HG03565 (cell line): ENCODE measurements at regions not wholly inside any gene's neighbourhood (a gene's known extent, or its start where the extent isn't known, plus 50 kb on each side); places are given as distances from the start of the nearest gene placed in this dataset.
"Not testable (repeated sequence)": the region's sequence is repeated elsewhere in the genome, so short reads cannot be mapped to it uniquely, and the experiment has no call there.

Experiments
- ATAC-seq: cut with Tn5 transposase; IDR thresholded peaks from one replicate; pipeline ENCODE4 v1.9.1; 2021; ENCODE audit warnings: mild to moderate bottlenecking, moderate library complexity; ENCODE audit not compliant: unreplicated experiment

GRCh38 chr13:94906605-94907004 is 194.3 kb upstream of the SOX21 start:
- ATAC-seq = no peak

DNA sequence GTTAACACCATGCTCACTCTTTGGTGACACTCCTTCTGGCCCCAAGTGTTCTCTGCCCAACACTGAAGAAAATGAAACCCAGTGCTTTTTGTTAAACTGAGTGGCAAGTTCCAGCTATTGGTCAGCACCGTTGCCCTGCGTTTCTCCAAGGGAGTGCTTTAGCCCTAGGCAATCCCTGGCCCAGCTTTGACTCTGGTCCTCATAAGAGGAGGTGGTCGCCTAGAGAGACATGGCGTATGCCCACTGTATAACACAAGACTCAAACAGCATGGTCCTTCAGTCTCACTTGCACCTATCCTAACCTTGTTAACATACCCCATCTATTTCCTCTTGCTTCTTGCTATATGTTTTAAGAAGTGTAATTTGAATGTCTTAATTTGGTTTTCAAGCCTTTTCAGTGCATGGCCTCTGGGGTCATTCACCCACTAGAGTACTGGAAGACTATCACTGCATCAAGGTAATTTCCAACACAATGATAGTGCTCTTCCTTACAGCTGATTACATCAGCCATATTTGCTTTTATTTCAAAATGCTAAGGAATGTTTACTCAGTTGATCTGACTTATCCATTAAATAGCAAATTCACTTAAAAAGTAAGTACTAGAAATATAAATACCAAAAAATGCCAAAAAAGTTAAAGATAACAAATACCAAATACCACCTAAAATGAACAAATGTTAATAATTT is 190.5 kb upstream of the SOX21 start:
- ATAC-seq = no peak

DNA sequence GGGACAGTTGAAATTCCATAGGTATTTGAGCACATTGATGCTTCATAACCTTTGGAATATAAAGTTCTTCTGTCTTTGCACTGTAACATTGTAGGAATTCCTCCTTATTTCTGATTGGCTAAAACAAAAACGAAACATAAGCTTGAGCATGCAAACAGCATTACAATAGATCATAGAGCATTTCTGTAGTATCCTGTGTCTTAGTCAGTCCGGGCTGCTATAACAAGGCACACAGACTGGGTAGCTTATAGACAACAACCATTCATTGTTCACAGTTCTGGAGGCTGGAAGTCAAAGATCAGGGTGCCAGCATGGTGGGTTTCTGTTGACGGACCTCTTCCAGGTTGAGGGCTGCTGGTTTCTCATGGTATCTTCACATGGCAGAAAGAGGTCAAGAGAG is 188.7 kb upstream of the SOX21 start:
- ATAC-seq = no peak

DNA sequence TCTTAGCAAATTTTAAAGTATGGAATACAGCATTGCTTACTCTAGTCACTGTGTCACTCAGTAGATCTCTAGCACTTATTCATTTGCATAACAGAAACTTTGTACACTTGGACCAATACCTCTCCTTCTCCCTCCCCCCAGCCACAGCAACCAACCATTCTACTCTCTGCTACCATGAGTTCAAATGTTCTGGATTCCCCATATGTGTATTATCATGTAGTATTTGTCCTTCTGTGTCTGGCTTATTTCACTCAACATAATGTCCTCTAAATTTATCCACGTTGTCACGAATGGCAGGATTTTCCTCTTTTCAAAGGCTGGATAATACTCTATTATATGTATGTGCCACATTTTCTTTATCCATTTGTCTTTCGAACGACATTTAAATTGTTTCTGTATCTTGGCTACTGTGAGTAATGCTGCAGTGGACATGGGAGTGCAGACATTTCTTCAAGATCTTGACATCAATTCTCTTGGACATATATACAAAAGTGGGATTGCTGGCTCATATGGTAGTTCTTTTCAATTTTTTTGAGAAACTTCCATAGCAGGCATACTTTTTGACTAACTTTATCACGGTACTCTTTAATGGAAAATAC is 184.5 kb upstream of the SOX21 start:
- no peak for ATAC-seq

GRCh38 chr13:94896238-94896637 is 183.9 kb upstream of the SOX21 start:
- ATAC-seq = no peak

DNA sequence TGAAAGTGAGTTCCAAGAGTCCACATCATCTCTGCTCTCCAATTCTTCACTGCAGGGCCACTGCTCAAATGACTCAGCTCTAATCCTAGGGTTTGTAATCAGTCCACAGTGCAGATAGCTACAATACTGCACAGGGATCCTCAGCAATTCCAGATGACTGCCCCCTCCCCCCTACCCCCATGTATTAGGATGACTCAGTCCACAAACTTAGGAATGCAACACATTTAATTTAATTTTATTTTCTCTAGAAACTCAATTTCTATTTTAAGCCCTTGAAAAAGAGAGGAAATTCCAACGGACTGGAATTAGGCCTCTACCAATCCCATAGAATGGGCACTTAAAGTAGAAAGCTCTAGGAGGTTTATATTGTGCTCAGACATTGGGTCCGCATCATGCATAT is 173.8 kb upstream of the SOX21 start:
- no peak for ATAC-seq

DNA sequence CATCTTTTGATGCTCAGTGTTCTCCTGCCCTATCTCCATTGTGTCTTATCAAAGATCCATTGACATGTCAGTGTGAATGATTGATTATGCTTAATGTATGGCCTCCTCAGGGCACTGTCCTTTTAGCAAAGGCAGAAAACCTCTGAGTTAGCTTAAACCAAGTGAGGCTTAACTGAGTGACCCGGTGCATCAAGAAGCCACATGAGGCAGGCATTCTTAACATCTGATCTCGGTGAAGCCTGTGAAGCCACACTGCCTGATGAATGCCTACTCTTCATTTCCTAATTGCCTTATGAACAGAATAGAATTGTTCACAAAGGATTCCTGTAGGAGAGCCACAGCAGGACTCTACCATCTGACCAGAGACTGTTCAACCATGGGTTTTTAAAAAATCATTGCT is 168.1 kb upstream of the SOX21 start:
- ATAC-seq = no peak

DNA sequence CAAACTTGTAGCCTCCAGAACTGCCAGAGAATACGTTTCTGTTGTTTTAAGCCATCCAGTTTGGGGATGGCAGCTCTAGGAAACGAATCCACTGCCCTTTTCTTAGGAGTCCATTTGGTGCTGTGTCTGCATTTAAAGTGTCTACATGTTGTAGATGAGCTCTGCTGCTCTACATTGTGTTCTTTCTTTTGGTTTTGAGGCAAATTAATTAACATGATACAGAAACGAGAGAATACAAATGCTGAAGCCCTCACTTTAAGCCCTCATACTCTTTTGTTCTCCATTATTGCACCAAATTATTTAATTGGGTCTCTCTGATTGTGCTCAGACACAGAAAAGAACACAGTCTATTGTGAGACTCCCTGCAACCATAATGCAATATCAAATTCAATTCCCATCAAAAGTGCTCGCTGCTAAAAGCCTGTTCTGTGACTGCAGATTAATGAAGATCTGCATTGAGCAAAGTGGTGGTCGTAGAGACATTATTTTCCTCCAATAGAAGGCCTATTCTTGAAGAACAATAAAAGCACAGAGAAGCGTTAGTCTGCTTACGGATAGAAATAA is 166.3 kb upstream of the SOX21 start:
- ATAC-seq = no peak

- ATAC-seq = no peak
Observed at GRCh38 chr13:94864474-94864873, 152.1 kb upstream of the SOX21 start.

GRCh38 chr13:94860981-94861407 is 148.6 kb upstream of the SOX21 start:
- peak; percentile 62 for ATAC-seq

DNA sequence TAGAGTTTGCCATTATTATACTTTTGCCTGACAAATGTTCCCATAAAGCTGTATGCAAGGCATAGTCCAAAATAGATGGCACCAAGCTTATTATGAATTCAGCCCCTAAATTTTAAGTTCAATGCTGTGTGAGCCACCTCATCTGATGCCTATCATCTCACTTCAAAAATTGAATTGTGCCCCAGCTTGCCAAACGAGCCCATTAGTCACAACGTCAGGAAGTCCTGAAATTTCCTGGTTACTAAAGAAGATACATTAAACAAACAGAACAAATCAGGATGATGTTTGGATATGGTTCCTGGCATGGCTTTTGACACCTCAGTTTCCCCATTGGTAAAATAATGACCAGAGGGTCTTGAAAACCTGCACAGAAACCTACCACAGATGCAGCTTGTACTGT is 147.5 kb upstream of the SOX21 start:
- ATAC-seq = no peak

DNA sequence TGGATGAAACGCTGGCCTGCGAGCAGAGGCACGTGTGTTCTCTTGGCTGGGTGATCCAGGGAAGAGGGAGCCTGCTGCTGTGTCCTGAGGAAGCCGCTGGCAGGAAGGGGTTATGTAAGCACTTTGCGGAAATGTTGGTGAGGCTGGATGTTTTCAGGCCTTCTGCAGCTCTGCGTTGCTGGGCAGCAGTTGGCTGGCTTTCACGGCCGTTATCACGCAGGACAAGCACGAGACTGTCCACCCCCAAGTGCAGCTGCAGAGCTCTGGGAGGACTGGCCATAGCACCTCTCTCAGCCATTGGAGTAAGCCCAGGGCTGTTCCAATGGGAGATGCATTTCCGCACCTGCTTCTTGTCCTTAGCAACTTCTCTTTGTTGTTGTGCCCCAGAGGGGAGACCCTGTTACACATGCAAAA is 146.9 kb upstream of the SOX21 start:
- no peak for ATAC-seq

DNA sequence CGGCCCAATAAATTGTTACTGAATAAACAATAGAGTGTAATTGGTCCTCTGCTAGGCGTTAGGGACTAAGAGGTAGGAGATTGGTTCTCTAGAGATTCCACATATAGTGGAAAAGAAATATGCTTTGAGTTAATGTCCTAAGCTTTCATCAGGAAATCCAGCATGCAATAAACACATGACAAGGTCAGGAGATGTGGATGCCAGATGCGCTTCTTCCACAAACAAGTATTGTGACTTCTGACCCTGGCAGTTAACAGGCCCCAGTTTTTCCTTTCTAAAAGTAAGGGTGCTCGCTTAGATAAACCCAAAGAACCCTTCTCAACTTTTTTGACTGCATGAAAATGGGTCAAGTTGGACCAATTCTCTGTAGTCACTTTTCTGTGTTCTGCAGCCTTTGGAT is 146.5 kb upstream of the SOX21 start:
- ATAC-seq = no peak

- ATAC-seq = no peak
Observed at GRCh38 chr13:94854688-94855087, 142.3 kb upstream of the SOX21 start.

- no peak for ATAC-seq
Observed at GRCh38 chr13:94851576-94851975, 139.2 kb upstream of the SOX21 start.

- ATAC-seq = no peak
Observed at GRCh38 chr13:94849254-94849653, 136.9 kb upstream of the SOX21 start.

DNA sequence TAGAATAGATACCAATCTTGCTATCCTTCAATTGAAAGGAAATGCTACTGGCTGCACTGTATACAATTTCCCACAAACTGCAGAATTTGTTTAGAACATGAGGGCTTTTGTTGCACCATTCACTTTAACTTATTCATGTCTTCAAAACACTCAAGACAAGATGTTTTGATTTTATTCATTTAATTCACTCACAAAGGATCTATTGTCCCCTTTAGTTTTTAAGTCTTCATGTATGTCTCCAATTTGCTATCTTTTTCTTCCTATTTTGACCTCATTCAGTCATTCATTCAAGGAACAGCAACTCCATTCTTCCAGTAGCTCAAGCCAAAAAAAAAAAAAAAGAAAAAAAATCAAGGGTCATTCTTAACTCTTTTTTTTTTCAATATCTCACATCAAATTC is 130.6 kb upstream of the SOX21 start:
- ATAC-seq = no peak

- not testable (repeated sequence) for ATAC-seq
Observed at GRCh38 chr13:94837056-94837455, 124.7 kb upstream of the SOX21 start.

DNA sequence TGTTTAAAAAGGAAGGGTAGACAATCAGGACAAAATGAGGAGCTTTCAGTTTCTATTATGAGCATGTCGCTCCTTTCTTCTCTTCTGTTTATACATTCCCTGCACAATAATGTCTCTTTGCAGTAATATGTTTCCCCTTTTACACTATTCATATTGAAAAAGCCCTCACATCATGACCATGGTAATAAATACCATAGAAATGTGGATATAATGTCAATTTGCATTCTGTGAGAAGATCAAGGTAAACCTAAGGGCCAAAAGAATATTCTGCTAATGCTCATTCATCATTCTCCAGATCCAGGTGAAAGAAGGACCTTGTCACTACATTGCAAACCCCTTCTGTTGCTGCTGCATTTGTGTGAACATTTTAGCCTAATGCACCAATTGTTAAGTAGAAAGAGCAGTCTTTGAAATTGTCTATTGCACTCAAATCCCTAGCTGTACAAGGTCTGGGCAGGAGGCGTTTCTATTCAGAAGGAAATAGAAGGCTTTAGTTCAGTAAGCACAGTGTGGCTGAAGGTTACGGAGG is 117.6 kb upstream of the SOX21 start:
- ATAC-seq = no peak

DNA sequence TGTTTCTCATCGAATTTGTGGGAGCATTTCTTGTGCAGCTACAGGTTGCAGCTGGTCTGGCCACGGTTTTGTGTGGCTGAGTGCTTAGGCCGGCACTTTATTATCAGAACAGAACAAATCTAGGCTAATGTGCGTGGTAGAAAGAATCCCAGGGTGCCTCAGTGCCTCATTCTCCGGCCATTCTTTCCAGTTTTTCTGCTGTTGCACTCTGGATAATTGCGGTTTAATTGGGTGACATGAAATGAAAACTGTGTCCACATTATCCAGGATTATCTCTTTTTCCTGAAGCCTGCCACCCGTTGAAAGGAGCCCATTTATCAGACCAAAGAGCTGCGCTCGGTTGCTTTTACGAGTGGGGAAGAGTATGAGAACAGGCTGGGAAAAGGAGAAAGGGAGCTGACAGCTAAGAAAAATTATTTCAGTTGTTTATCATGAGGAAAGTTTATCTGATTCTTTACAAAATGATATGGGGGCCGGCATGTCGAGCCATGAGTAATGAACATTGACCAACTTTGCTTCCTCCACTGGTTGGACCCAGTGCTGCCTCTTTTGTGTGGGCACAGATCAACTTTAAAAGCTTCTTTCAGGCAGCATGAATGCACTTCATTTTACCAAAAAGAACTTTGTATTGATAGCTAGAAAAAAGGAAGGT is 117.0 kb upstream of the SOX21 start:
- no peak for ATAC-seq

- no peak for ATAC-seq
Observed at GRCh38 chr13:94827566-94827965, 115.2 kb upstream of the SOX21 start.

- ATAC-seq = no peak
Observed at GRCh38 chr13:94825507-94825906, 113.2 kb upstream of the SOX21 start.
